Bone marrow (tissue), 2 donors: ENCODE measurements at regions not wholly inside any gene's neighbourhood (a gene's known extent, or its start where the extent isn't known, plus 50 kb on each side); places are given as distances from the start of the nearest gene placed in this dataset.

ENCODE experiments used
- DNase-seq, 2 donors: peaks; one replicate each; lab custom pipeline; 2025; lab: John Stamatoyannopoulos, UW

GRCh38 chr5:4196744-4197143 is 601.1 kb downstream of the IRX1 start:
- DNase-seq = no peak

- DNase-seq = peak in 1 of 2 donors; percentile 66
These were observed 601.5 kb downstream of the IRX1 start for GRCh38 chr5:4197151-4197550.

- DNase-seq = no peak
These were observed 602.8 kb downstream of the IRX1 start for GRCh38 chr5:4198461-4198860.

- DNase-seq = no peak
These were observed 603.6 kb downstream of the IRX1 start for GRCh38 chr5:4199049-4199841.

GRCh38 chr5:4203146-4203545 is 607.5 kb downstream of the IRX1 start:
- DNase-seq = no peak

GRCh38 chr5:4204276-4205141 is 608.9 kb downstream of the IRX1 start:
- no peak for DNase-seq

GRCh38 chr5:4205398-4205797 is 609.8 kb downstream of the IRX1 start:
- no peak for DNase-seq

- DNase-seq = no peak
These were observed 610.5 kb downstream of the IRX1 start for GRCh38 chr5:4206127-4206526.

- DNase-seq = no peak
These were observed 611.9 kb downstream of the IRX1 start for GRCh38 chr5:4207486-4207885.

GRCh38 chr5:4208537-4208936 is 612.9 kb downstream of the IRX1 start:
- no peak for DNase-seq

GRCh38 chr5:4208996-4209395 is 613.4 kb downstream of the IRX1 start:
- DNase-seq = no peak

GRCh38 chr5:4212071-4212739 is 616.6 kb downstream of the IRX1 start:
- DNase-seq = no peak

- no peak for DNase-seq
These were observed 617.6 kb downstream of the IRX1 start for GRCh38 chr5:4212981-4213819.

- no peak for DNase-seq
These were observed 619.5 kb downstream of the IRX1 start for GRCh38 chr5:4215143-4215542.

- DNase-seq = no peak
These were observed 620.5 kb downstream of the IRX1 start for GRCh38 chr5:4216142-4216541.

GRCh38 chr5:4220016-4220415 is 624.4 kb downstream of the IRX1 start:
- no peak for DNase-seq

- DNase-seq = no peak
These were observed 625.4 kb downstream of the IRX1 start for GRCh38 chr5:4221048-4221447.

- no peak for DNase-seq
These were observed 626.5 kb downstream of the IRX1 start for GRCh38 chr5:4222147-4222546.

- DNase-seq = no peak
These were observed 627.2 kb downstream of the IRX1 start for GRCh38 chr5:4222821-4223220.

- no peak for DNase-seq
These were observed 630.1 kb downstream of the IRX1 start for GRCh38 chr5:4225741-4226140.

- DNase-seq = no peak
These were observed 630.9 kb downstream of the IRX1 start for GRCh38 chr5:4226565-4226964.

- no peak for DNase-seq
These were observed 633.1 kb downstream of the IRX1 start for GRCh38 chr5:4228708-4229107.
